RKO (cell line): ENCODE measurements at regions not wholly inside any gene's neighbourhood (a gene's known extent, or its start where the extent isn't known, plus 50 kb on each side); places are given as distances from the start of the nearest gene placed in this dataset.
A peak's percentile ranks its signal among the peaks of the same experiment; 100 is the strongest.

Experiments used
- DNase-seq: peaks from one replicate; pipeline ENCODE4 v3.0.0-alpha.2; 2016; ENCODE audit warnings: low spot score

DNA sequence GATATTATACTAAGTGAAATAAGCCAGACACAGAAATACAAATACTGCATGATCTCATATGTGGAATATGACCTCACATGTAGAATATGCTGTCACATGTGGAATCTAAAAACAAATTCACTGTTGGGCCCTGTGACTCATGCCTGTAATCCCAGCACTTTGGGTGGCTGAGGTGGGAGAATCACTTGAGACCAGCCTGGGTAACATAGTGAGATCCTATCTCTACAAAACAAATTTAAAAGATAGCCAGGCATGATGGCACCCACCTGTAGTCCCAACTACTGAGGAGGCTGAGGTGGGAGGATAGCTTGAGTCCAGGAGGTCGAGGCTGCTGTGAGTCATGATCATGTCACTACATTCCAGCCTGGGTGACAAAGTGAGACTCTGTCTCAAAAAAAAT, 160.3 kb downstream of the PTEN start:
- DNase-seq = no peak

DNA sequence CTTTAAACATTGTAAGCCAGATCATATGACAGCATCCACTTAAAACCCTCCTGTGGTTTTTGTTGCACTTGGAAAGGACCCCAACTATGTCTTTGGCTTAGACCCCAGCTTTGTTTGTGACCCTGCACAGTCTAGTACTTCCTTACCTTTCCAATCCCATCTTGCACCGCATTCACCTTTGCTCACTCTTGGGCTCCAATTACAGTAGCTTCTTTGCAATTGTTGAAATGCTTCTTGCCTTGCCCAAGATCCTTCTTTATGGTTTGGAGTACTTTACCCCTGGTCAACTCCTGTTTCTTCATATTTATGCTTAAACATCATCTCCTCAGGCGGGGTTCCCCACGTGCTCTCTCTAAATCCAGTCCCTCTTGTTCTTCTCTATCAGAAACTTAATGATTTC, 162.6 kb downstream of the PTEN start:
- no peak for DNase-seq

DNA sequence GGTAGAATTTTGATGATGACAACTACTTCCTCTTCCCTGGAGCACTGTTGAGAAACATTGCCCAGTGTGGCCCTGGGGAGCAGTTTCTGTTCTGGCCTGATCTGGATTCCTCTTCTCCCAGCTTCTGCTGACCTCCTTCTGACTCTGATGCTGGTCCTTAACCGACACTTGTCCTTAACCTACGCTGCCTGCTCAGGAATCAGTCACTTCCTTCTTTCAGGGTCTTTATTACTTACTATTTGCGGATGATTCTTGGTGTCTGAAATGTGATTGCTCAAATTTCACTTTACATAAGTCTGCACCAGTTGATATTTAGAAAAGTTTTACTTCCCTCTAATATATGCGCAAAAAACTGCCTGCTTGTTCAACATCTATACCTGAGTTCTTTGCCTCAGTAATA, 164.1 kb downstream of the PTEN start:
- no peak for DNase-seq

DNA sequence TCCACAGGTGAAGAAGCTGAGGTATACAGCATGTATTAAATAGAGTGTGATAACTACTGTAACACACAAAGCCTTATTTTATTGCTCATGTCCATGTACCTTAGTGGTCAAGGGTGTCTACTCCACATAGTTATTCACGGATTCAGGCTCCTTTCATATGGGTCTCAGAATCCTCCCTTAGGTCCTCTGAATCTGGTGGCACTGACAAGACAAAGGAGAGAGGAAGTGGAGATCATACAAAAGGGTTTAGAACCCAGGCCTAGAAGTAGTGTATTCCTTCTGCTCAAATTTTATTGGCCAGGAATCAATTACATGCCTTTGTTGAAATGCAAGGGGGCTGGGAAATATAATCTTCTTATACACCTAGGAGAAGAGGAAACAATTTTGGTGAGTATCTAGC, 164.6 kb downstream of the PTEN start:
- no peak for DNase-seq

DNA sequence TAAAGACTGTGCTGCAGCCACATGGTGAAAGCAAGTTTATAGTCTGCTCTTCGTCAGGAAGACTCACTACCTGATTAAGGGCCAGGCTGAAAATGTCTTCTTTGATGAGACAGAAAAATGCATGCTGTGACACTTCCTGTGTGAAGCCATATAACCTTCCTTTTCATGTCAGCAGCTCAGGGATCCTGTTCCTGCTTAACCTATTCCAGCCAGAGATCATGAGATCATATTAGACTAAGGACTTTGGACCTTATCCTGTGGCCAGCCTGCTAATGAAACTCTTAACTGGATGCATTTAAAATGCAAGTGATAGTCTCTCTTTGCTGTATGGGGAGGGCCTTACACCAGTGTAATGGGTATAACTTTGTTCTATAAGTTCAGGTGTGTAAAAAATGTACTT, 165.2 kb downstream of the PTEN start:
- peak; percentile 23 for DNase-seq

DNA sequence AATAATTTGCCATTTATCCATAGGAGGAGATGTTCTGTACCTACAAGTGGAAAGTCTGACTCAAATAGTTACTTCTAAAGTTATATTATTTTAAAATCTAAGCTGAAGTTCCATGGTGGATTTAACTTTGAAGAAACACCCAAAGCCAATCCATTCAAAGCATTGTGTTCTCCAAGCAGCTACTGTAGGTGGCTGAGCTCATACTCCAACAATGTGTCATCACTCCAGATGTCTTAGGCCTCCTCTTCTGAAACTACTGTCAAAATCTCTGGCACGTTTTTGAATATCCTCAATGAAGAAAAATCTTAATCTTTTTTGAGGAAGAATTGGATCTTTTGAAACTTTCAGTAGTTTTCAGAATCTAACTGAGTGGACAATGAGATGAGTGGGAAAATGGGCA, 169.1 kb downstream of the PTEN start:
- peak; percentile 21 for DNase-seq

DNA sequence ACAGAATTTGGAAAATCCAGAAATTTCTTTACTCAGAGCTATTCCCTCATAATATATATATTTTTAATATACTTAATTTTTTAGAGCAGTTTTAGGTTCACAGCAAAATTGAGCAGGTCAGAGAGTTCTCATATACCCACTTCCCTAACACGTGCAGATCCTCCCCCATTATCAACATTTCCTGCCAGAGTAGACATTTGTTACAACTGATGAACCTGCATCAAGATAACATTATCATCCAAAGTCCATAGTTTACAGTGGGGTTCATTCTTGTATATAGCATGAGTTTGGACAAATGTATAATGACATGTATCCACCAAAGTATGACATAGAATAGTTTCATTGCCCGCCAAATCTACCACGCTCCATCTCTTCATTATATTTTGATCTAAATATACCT, 170.0 kb downstream of the PTEN start:
- DNase-seq = no peak

DNA sequence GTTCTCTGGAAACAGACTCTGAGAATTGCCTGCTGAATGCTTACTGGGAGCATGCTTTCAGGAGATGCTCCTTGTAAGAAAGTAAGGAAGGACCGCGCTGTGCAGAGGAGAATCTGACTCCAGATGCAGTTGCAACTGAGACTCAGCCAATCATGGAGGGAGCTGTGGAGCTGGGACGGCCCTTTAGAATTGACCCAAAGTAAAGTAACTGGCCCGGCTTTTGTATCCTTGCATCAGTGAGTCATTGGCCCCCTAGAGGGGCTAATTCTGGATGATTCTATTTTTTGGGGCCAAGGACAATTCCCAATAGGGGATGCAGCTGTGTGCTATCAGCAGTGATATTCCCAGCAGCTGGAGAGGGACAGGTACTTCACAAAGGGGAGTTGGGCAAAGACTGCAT, 170.4 kb downstream of the PTEN start:
- DNase-seq = no peak

DNA sequence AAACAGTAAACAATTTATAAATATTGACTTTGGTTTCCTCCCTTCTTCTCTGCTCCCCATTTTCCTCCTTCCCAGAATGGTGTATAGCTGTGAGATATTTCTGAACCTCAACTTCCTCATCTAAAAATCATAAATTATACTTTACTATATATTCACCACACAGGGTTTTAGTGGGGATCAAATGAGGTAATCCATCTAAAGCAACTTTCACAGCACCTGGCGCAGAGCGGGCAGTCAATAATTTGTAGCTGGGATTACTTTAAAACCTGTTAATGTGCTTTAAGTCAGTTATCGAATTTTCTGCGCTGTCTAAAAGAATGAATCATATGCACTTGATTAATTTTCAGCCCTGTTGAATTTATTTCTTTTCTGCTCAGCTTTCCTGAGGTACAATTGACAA, 172.7 kb downstream of the PTEN start:
- no peak for DNase-seq

DNA sequence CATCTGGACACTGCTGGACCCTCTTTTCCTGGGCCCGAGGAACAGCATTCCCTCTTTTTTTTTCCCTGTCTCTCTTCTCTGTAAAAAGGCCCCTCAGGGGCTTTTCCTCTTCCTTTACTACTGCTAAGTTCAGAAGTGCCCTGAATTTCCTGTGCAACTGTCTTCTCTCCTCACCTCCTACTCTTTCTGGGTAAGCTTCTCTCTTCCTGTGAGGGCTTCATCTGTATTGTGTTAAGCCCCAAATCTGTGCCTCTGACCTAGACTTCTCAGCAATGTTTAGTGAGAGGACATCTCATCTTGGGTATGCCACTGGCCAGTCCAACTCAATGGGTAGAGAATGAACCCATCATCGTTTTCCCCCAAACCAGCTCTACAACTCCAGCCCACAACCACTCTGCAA, 174.2 kb downstream of the PTEN start:
- no peak for DNase-seq

DNA sequence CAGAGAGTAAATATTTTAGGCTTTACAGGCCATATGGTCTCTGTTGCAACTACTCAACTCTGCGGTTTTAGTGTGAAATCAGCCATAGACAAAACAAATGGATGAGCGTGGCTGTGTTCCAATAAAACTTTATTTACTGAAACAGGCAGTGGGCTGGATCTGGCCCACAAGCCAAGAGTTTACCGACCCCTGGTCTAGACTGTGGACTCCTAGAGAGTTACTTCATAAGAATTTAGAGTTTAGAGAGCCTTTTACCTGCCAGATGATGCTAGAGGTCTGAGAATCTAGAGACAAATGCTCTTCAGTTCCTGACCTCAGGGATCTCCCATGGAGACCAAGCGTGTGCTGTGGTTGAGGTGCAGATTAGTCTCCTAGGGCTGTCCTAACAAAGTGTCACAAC, 174.8 kb downstream of the PTEN start:
- no peak for DNase-seq

DNA sequence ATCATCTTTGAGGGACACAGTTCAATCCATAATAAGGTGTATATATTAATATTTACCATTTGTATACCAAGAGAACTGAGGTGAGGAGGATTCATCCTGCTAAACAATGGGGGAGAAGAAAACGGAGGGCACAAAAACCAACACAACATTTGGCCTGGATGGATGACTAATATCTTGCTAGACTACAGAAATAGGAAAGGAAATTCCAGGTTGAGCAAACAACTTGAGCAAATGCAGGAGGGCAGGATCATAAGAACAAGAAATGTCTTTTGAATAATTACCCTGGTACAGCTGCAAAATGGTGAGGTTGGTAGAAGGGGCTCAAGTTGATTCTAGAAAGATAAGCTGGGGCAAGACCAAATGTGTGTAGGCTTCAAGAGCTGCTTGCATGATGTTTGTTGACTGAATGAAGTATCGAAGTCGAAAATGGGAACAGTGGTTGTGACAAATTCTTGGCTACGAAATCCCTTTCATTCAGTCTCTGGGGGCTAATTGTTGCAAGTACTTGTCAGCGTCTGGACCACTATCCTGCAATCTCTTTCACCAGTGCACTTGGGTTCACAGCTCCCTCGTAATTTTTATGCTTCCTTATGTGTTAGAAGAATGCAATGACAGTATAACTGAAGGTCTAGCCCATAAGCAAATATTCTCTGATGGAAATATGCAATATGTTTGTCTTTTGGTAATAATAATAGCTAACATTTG, 176.2 kb downstream of the PTEN start:
- DNase-seq = no peak

DNA sequence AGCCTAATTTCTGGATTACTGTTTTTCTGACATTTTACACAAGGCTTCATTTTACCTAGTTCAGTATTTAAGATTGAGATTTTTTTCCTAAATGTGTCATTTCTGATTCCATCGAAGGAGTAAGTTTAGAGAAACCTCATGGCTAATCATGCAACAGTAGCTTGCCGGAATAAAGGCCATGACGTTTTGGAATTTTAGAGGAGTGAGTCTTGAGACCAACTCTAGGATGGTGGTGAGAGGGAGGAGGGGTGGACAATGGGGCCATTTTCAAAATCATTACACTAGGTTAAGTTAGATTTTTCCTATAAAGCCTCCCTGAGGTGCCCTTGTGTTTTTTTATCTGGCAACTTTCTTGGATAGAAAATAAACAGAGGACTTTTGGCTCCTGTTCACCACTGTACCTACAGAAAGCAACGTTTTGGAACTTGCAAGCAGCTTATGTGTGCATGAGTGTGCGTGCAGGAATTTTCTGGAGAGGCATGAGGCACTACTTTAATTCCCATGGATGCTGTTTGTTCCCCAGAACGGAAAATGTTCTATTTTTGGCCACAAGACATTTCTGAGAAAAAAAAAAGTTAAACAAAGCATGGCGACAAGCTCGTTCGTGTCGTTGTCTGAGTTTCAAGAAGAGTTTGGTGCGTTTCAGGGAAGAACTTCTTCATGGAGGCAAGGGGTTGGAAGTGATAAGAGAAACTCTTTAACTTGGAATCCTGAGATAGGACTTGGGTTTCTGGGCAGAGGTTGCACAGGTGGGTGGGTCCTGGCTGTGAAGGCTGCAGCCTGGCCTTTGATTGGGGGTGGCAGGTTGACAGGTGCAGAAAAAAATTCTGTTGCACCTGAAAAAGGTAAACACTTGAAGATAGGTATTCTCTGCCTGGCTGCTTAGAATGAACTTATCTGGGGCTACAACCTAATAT, 178.1 kb downstream of the PTEN start:
- no peak for DNase-seq

DNA sequence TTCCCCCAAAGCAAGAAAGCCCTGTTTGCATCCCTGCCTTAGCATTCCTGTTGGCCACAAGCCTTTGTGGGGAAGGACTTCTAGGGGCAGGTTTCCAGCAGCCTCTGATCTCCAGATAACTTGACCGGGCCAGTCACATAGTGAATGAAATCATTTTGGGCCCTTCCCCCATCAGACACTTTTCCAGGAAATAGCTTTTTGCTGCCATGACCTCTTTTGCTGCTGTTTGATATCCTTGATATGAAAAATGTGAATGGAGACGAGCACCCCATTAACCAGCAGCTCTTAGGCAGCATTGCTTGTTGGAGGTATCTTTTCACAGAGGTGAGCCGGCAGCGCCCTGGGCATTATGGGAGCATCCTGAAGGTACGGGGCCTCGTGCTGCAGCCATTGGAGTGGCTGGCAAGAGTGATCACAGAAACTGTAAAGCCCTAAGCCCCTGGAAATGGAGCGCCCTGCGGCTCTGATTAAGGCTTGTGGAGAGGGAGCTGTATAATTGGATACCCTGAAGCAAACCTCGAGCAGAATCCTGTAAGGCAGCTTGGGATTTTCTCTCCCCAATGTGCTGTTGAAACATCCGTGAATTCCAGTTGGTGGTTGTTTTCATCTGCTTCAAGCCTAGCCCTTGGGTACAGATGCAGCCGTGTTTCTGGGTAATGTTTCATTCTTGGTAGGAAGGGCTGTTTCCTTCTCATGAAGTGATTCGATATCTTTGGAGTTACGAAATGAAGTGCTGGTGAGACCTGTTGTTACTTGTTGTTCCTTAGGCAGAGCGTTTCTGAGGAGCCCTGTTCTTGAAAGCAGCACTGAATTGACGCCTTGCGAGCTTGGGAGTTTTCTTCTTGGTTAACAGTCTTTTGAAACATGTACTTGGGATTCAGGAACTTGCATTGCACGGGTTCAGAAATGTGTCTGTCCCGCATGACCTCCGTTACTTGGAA, 179.0 kb downstream of the PTEN start:
- DNase-seq = no peak

DNA sequence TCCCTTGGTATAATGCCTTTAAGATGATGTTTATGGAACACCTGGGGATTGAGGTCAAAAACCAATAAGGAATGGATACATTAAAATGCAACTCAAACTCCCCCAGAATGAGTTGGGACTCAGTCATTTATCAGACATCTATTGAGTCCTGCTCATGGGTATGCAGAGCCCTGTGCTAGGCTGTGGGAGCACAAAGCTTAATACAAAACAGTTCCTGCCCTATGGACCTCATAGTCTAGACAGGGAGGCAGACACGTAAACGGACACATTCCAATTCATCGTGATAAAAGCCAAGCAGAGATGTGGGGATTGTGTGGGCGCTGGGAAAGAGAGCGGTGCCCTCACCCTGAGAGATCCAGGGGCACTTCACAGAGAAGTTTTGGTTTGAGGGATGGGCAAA, 181.7 kb downstream of the PTEN start:
- DNase-seq = no peak

DNA sequence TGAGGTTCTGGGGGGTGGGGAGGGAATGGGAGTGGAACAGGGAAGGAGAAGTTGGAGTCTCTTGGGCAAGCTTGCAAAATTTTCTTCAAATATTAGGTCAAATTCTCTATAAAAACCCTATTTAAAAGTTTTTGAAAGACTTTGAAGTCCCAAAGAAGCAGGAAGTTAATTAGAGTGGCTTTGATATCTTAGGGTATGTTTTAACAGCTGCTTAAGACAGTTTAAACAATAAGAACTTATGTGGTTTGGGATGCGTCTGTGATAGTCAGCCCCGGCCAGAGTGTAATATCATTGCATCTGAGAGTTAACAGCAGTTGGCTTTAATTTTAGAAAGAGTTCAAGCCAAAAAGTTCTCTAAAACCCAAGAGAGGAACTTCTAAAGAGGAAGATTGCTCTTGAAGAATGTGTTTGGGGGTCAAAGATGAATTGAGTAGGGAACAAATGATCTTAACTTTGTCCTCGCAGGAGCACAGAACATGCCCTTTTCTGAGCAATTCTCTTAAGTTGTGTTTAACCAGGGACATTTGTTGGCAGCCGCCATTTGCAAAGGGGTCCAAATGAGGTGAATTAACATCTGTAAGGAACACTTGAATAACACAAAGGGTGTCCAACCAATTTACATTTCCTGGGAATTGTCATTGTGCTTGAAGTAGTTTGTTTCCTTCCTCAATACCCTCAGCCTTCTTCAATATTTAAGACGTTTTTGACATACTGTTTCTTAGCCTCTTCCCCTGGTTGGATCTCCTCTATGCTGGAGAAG, 182.4 kb downstream of the PTEN start:
- DNase-seq = no peak

DNA sequence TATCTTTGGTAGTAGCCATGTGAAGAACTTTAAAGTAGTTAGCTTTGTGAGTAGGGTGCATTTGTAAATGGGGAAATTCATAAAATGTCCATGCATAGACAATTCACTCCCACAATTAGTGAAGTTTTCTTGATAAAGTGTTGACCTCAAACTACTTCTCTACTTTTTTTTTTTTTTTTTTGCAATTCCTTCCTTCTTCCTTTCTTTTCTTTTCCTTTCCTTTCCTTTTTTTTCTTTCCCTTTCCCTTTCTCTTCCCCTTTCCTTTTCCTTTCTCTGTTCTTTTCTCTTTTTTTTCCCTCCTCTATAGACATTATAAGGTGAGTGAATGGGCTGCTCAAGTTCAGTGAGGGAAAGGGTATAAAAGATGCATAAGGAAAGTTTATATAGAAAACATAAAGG, 184.2 kb downstream of the PTEN start:
- DNase-seq = no peak

DNA sequence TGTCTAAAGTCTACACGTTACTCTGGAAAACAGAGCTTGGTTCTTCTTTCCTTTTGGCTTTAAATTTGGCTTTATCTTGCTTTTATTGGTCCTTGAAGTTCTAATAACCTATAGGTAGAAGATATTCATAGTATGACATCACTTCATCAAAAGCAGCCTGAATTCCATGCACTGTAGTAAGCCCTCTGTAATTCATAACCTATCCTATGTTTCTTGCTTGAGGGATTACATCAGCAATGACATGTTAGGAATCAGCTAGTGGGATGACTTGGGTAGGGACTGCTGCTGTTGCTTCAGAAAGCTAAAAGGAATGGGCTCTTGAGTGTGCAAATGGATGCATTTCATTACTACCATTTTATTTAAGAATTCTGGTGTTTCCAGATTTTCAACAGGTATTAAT, 184.9 kb downstream of the PTEN start:
- DNase-seq = no peak

DNA sequence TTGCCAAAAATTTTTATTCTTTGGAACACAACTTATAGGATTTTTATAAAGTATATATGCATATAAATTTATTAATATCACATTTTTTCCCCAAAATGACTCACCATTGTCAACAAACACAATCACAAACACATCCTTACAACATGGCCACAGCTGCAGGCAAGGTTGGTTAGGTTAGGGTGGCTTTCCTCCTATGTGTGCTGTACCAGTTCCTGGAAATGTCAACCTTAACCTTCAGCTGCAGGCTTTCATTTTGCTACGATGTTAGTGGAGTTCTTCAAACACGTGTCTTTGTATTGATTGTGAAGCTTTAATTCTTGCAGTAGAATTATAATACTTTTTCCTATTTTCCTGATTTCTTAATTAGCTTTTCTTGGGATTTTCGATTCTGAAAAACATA, 185.8 kb downstream of the PTEN start:
- no peak for DNase-seq

DNA sequence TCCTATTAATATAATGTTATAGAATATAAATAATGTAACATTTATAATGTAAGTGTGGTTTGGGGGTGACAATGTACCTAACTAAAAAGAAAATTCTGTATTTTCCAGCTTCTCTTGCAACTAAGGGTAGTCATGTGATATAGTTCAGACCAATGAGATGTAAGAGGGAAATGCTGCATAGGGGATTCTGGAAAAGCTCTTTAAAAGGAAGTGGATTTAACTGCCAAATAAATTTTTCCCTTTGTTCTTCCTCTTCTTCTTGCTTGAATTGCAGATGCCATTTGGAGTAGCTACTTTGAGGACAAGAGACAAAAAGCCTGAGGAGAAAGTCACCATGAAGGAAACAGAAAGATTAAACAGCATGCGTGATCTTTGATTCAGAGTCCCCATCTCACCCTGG, 194.3 kb downstream of the PTEN start:
- no peak for DNase-seq

DNA sequence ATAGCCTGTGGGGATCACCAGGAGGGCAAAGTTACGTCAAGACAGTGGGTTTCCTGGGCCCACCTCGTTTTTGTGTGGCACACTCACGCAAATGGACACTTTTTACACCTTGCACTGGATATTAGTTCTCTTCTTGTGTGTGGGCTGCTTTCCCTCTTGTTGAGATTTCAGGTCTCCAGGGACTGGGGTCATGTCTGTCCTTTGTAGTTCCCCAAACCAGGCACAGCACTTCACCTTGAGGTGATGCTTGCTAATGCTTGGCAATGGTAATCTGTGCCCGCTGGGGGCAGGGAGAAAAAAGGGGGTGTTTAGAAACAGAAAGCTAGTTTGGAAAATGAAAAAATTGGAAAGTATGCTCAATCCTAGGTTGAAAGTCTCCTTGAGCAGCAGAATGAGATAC, 195.3 kb downstream of the PTEN start:
- DNase-seq = no peak

DNA sequence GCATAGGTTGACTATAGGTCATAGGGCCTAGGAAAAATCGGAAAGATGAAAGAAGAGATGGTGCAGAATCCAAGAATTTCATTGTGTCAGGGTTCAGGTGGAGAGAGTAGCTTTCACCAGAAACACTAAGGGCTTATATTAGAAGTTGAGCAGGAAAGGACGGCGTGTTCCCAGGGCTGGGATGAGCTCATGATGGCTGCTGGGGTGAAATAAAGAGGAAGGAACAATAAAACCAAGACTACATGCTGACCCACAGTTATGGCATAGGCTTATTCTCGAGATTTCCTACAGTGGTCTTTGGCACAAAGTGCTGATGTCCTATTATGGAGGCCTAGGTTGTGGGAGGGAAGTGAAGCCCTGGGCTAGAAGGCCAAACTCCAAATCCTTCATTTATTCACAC, 195.8 kb downstream of the PTEN start:
- no peak for DNase-seq
